SU-DHL-6 (cell line): ENCODE measurements at regions not wholly inside any gene's neighbourhood (a gene's known extent, or its start where the extent isn't known, plus 50 kb on each side); places are given as distances from the start of the nearest gene placed in this dataset.

Experiments used
- EZH2phosphoT487 ChIP-seq: fragments of 200-600 bp; sonication (generic), shearing (Covaris generic); conservative IDR thresholded peaks from 2 replicates; pipeline ENCODE4 v1.6.1; 2018; ENCODE audit warnings: mild to moderate bottlenecking, antibody characterized with exemption, low read length, moderate library complexity, mixed read lengths
- TF ChIP-seq, protein P1 (sequence below): fragments of 200-600 bp; sonication (generic); IDR thresholded peaks from one replicate; pipeline ENCODE4 v1.5.1; 2017; ENCODE audit warnings: antibody characterized with exemption, mild to moderate bottlenecking, low read length, moderate library complexity; ENCODE audit not compliant: insufficient read depth, poor library complexity, severe bottlenecking

DNA sequence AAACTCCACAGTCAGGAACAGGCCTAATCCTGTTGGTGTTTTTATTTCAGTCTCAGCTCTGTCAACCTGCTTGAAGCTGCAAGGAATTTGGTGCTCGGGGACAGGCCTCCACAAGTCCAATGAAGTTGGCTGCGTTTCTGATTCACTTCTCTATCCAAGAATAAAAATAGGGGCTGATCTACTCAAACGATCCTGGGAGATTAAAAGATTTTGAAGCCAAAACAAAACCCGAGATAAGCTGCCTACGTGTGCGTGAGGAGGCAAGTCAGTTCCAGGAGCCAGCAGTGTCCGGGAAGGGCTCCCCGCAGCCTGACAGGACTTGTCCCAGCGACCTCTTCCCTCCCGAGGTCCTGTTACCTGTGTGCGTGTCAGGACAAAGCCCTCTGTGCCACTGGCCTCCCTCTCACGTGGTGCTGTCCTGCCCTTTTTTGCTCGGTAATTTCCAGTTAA lies 98.0 kb downstream of the ETS2 start:
- TF ChIP-seq, protein P1, sequence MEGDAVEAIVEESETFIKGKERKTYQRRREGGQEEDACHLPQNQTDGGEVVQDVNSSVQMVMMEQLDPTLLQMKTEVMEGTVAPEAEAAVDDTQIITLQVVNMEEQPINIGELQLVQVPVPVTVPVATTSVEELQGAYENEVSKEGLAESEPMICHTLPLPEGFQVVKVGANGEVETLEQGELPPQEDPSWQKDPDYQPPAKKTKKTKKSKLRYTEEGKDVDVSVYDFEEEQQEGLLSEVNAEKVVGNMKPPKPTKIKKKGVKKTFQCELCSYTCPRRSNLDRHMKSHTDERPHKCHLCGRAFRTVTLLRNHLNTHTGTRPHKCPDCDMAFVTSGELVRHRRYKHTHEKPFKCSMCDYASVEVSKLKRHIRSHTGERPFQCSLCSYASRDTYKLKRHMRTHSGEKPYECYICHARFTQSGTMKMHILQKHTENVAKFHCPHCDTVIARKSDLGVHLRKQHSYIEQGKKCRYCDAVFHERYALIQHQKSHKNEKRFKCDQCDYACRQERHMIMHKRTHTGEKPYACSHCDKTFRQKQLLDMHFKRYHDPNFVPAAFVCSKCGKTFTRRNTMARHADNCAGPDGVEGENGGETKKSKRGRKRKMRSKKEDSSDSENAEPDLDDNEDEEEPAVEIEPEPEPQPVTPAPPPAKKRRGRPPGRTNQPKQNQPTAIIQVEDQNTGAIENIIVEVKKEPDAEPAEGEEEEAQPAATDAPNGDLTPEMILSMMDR: no peak
- TF ChIP-seq EZH2phosphoT487: no peak
